Osteocyte (in vitro differentiated cells): ENCODE measurements at regions not wholly inside any gene's neighbourhood (a gene's known extent, or its start where the extent isn't known, plus 50 kb on each side); places are given as distances from the start of the nearest gene placed in this dataset.
"Not testable (repeated sequence)": the region's sequence is repeated elsewhere in the genome, so short reads cannot be mapped to it uniquely, and the experiment has no call there.

ENCODE experiments used
- DNase-seq: peaks from one replicate; pipeline ENCODE4 v3.0.0; 2021; ENCODE audit warnings: mixed read lengths; ENCODE audit not compliant: unreplicated experiment; ENCODE audit errors: extremely low spot score
- H3K27ac Mint-ChIP-seq: one replicate; pipeline ENCODE4 v1.8.0; 2021; ENCODE audit warnings: mild to moderate bottlenecking, mixed read lengths; ENCODE audit not compliant: unreplicated experiment
- H3K27me3 Mint-ChIP-seq: one replicate; pipeline ENCODE4 v1.8.0; 2021; ENCODE audit warnings: mixed read lengths; ENCODE audit not compliant: unreplicated experiment
- H3K36me3 Mint-ChIP-seq: one replicate; pipeline ENCODE4 v1.8.0; 2021; ENCODE audit warnings: mixed read lengths; ENCODE audit not compliant: unreplicated experiment
- H3K4me1 Mint-ChIP-seq: one replicate; pipeline ENCODE4 v1.8.0; 2021; ENCODE audit warnings: mixed read lengths; ENCODE audit not compliant: unreplicated experiment
- H3K4me3 Mint-ChIP-seq: one replicate; pipeline ENCODE4 v1.8.0; 2021; ENCODE audit warnings: mild to moderate bottlenecking, moderate library complexity, mixed read lengths; ENCODE audit not compliant: unreplicated experiment
- H3K9me3 Mint-ChIP-seq: one replicate; pipeline ENCODE4 v1.8.0; 2021; ENCODE audit warnings: mixed read lengths; ENCODE audit not compliant: unreplicated experiment
- TF ChIP-seq, protein P1 (sequence below): fragments of 200-600 bp; sonication (generic); IDR thresholded peaks from 2 replicates; pipeline ENCODE4 v1.5.0; 2021; ENCODE audit warnings: antibody characterized with exemption, mild to moderate bottlenecking, moderate library complexity

DNA sequence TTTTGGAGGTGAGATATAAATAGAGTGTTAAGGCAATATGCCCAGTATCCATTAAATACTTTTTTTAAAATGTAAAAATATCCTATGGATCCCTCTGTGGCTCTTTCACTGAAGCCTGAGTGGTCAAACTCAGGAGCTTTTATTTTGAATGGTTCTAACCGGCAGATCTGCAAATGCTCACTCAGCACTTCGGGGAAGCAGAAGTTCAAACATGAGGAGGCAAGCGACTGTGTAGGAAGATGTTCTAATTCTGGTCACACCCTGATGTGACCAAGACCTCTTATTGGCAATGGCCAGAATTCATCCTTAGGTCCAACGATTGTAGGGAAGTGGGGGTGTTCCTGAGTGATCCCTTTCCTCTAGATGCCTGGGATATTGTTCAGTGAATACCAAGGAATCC, 168.8 kb downstream of the CDCA7 start:
- H3K4me1 Mint-ChIP-seq: no peaks in the 10 kb centered on the region

DNA sequence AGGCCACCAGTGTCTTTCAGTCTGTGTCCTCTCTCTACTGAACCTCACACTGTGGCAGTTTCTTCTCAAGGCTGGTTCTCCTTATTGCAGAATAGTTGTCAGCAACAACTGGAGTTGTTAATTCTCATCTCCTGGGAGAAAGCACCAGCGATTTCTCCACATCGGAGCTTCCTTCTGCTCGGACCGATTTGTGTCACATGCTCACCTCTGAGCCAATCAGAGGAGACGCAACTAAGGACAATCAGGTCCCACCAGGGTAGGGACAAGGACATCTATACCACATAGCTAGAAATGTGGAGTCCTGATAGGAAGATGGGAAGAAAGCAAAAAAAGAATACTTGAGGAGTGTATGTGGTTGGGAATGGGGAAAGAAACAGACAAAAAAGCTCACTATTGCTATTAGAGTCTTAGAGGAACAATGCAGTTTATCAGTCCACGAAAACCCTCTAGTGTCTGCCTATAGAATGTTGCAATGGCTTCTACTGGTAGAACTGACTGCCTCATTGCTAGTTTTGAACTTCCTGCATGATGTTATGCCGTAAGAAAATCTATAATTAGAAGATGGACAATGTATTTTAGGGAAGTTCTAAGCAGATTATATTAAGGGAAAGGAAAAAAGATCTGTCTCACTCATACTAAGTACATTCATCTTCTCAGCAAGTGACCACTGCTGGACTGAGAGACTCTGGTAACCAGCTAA, 169.7 kb downstream of the CDCA7 start:
- no peak for DNase-seq
- Mint-ChIP-seq H3K36me3 (no peaks in the 10 kb centered on the region), H3K9me3 (peaks cover 8% of the 10 kb centered on the region), H3K27me3 (peaks cover 17% of the 10 kb centered on the region), H3K4me1 (no peaks in the 10 kb centered on the region), H3K4me3 (no peak overlapping the region), H3K27ac (no peak overlapping the region)
- TF ChIP-seq, protein P1, sequence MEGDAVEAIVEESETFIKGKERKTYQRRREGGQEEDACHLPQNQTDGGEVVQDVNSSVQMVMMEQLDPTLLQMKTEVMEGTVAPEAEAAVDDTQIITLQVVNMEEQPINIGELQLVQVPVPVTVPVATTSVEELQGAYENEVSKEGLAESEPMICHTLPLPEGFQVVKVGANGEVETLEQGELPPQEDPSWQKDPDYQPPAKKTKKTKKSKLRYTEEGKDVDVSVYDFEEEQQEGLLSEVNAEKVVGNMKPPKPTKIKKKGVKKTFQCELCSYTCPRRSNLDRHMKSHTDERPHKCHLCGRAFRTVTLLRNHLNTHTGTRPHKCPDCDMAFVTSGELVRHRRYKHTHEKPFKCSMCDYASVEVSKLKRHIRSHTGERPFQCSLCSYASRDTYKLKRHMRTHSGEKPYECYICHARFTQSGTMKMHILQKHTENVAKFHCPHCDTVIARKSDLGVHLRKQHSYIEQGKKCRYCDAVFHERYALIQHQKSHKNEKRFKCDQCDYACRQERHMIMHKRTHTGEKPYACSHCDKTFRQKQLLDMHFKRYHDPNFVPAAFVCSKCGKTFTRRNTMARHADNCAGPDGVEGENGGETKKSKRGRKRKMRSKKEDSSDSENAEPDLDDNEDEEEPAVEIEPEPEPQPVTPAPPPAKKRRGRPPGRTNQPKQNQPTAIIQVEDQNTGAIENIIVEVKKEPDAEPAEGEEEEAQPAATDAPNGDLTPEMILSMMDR: no peak

More for the DNA sequence above, 168.8 kb downstream of the CDCA7 start:
- DNase-seq: no peak
- H3K36me3 Mint-ChIP-seq: peaks cover 1% of the 10 kb centered on the region
- H3K27me3 Mint-ChIP-seq: peaks cover 18% of the 10 kb centered on the region
- H3K9me3 Mint-ChIP-seq: peaks cover 11% of the 10 kb centered on the region
- H3K27ac Mint-ChIP-seq: no peak overlapping the region
- no peak overlapping the region for H3K4me3 Mint-ChIP-seq
- TF ChIP-seq, protein P1: no peak

DNA sequence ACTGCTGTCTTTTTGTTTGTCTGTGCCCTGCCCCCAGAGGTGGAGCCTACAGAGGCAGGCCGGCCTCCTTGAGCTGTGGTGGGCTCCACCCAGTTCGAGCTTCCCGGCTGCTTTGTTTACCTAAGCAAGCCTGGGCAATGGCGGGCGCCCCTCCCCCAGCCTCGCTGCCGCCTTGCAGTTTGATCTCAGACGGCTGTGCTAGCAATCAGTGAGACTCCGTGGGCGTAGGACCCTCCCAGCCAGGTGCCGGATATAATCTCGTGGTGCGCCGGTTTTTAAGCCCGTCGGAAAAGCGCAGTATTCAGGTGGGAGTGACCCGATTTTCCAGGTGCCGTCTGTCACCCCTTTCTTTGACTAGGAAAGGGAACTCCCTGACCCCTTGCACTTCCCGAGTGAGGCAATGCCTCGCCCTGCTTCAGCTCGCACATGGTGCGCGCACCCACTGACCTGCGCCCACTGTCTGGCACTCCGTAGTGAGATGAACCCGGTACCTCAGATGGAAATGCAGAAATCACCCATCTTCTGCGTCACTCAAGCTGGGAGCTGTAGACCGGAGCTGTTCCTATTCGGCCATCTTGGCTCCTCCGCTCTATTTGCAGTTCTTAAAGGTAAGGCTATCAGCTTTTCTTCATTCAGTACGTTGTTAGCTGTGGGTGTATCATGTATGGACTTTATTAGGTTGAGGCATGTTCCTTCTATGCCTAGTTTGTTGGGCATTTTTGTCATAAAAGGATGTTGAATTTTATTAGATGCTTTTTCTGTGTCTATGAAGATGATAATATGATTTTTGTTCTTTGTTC, 178.3 kb downstream of the CDCA7 start:
- not testable (repeated sequence) for H3K4me3 Mint-ChIP-seq, H3K36me3 Mint-ChIP-seq, H3K9me3 Mint-ChIP-seq, H3K27ac Mint-ChIP-seq, H3K4me1 Mint-ChIP-seq, DNase-seq
- peaks cover 19% of the 10 kb centered on the region for H3K27me3 Mint-ChIP-seq

DNA sequence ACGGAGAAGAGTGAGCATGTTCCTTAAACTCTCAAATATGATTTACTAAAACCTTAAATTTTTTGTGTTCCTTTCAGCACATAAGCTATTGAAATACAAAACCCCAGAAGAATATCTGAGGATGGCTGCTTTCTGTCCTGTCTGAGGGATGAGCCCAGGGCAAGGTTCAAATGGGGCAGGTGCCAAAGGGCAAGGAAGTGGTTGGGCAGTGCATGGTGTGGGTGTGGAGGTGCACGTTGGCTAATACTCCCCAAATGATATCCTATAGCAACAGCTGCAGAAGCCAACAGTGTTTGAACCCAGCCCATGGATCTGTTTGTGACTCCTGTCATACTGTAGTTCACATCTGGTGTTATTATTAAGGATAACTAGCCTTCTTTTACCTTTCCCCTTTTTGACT, 183.0 kb downstream of the CDCA7 start:
- no peak overlapping the region for H3K4me3 Mint-ChIP-seq
- DNase-seq: no peak
- H3K27ac Mint-ChIP-seq: no peak overlapping the region
- H3K27me3 Mint-ChIP-seq: peaks cover 14% of the 10 kb centered on the region
- no peaks in the 10 kb centered on the region for H3K36me3 Mint-ChIP-seq
- H3K9me3 Mint-ChIP-seq: no peaks in the 10 kb centered on the region
- TF ChIP-seq, protein P1: no peak
- H3K4me1 Mint-ChIP-seq: no peaks in the 10 kb centered on the region

DNA sequence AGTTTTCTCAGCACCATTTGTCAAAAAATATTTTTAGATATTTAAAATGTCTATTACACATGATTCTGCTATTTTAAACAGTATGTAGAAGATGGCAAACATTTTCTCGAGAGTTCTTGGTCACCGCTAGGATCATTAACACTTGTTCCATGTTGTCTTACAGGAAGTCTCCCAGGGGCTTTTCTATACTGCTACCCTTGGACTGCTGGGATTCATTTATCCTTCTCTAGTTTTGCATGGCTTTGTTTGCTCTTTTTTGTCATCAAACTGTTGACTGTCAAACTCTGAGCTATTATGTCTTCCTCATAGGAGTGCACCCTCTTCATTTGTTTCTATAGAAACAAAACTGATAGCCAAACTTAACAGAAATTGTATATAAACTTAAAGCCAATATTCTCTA, 184.9 kb downstream of the CDCA7 start:
- Mint-ChIP-seq H3K4me1 (no peaks in the 10 kb centered on the region), H3K4me3 (no peak overlapping the region), H3K9me3 (no peaks in the 10 kb centered on the region), H3K36me3 (no peaks in the 10 kb centered on the region), H3K27me3 (peaks cover 7% of the 10 kb centered on the region), H3K27ac (no peak overlapping the region)
- no peak for DNase-seq
- TF ChIP-seq, protein P1: no peak
